Peyer's patch (tissue), 4 donors: ENCODE measurements at regions not wholly inside any gene's neighbourhood (a gene's known extent, or its start where the extent isn't known, plus 50 kb on each side); places are given as distances from the start of the nearest gene placed in this dataset.

Experiments used
- CTCF ChIP-seq, 6 experiments: fragments of 450-650 bp in 4 of 6; fragments of 200-600 bp in 2 of 6; sonication (generic) in 1 of 6; IDR thresholded peaks; one replicate each; pipeline ENCODE4 v1.5.1; 2017 to 2019; ENCODE audit warnings: antibody characterized with exemption in 6 of 6, mild to moderate bottlenecking in 3 of 6, moderate library complexity in 1 of 6
- POLR2A ChIP-seq, 2 donors: fragments of 450-650 bp; IDR thresholded peaks; one replicate each; pipeline ENCODE4 v1.5.1; 2017; ENCODE audit warnings: antibody characterized with exemption in 2 of 2, mild to moderate bottlenecking in 2 of 2, moderate library complexity in 2 of 2

- no peak for TF ChIP-seq CTCF (IDR thresholded peaks at IDR 0.05)
- TF ChIP-seq POLR2A (IDR thresholded peaks at IDR 0.05), result no peak
Measured at GRCh38 chr13:37929308-37929707, 59.7 kb upstream of the TRPC4 start.
